Fibroblast of lung (primary cell): ENCODE measurements at regions not wholly inside any gene's neighbourhood (a gene's known extent, or its start where the extent isn't known, plus 50 kb on each side); places are given as distances from the start of the nearest gene placed in this dataset.

Source experiments
- DNase-seq, 2 donors: peaks; one replicate each; pipeline versions ENCODE4 v3.0.0 to v3.0.0-alpha.2; 2010; ENCODE audit warnings: low read depth in 2 of 2
- H2AFZ ChIP-seq: 2 replicates; pipeline ENCODE4 v1.5.1; 2012; ENCODE audit warnings: low read length, control low read depth, inconsistent platforms
- H3K27ac ChIP-seq: 2 replicates; pipeline ENCODE4 v1.5.1; 2011; ENCODE audit warnings: low read length, control low read depth; ENCODE audit not compliant: insufficient read depth
- H3K27me3 ChIP-seq: 2 replicates; pipeline ENCODE4 v1.5.1; 2011; ENCODE audit warnings: mild to moderate bottlenecking, low read length; ENCODE audit not compliant: control insufficient read depth, insufficient read depth
- H3K36me3 ChIP-seq: 2 replicates; pipeline ENCODE4 v1.5.1; 2011; ENCODE audit warnings: low read length; ENCODE audit not compliant: control insufficient read depth, insufficient read depth
- H3K4me1 ChIP-seq: 2 replicates; pipeline ENCODE4 v1.5.1; 2011; ENCODE audit warnings: low read length; ENCODE audit not compliant: control insufficient read depth, insufficient read depth; ENCODE audit errors: extremely low read depth
- H3K4me2 ChIP-seq: 2 replicates; pipeline ENCODE4 v1.5.1; 2011; ENCODE audit warnings: low read length, control low read depth; ENCODE audit not compliant: insufficient read depth; ENCODE audit errors: extremely low read depth
- H3K4me3 ChIP-seq, 4 experiments: fragments of 200-600 bp in 1 of 4; sonication (generic) in 1 of 4; replicated peaks in 1 of 4; 2 replicates each; pipeline ENCODE4 v1.5.1; 2011 to 2016; ENCODE audit warnings: low read length in 4 of 4, low read depth in 3 of 4, mild to moderate bottlenecking in 3 of 4, control low read depth in 2 of 4, inconsistent platforms in 1 of 4, mixed read lengths in 1 of 4; ENCODE audit not compliant: insufficient read depth in 1 of 4; ENCODE audit errors: control extremely low read depth in 1 of 4
- H3K79me2 ChIP-seq: 2 replicates; pipeline ENCODE4 v1.5.1; 2012; ENCODE audit warnings: mild to moderate bottlenecking, low read length, inconsistent platforms; ENCODE audit not compliant: control insufficient read depth, insufficient read depth
- H3K9ac ChIP-seq: 2 replicates; pipeline ENCODE4 v1.5.1; 2011; ENCODE audit warnings: mild to moderate bottlenecking, low read length, control low read depth; ENCODE audit not compliant: insufficient read depth
- H3K9me3 ChIP-seq: 2 replicates; pipeline ENCODE4 v1.5.1; 2012; ENCODE audit warnings: low read depth, low read length; ENCODE audit not compliant: control insufficient read depth, insufficient read depth
- H4K20me1 ChIP-seq: 2 replicates; pipeline ENCODE4 v1.5.1; 2011; ENCODE audit warnings: low read length; ENCODE audit not compliant: control insufficient read depth, insufficient read depth; ENCODE audit errors: extremely low read depth
- EZH2 ChIP-seq: IDR thresholded peaks from 2 replicates; pipeline ENCODE4 v1.5.1; 2012; ENCODE audit warnings: low read length, control low read depth, mild to moderate bottlenecking; ENCODE audit errors: missing control alignments
- TF ChIP-seq, protein P1 (sequence below), 2 donors: IDR thresholded peaks in 1 of 2; conservative IDR thresholded peaks in 1 of 2; 1 replicate in 1 of 2; 2 replicates in 1 of 2; pipeline ENCODE4 v1.5.1; 2011 to 2012; ENCODE audit warnings: low read length in 2 of 2, control low read depth in 1 of 2, inconsistent platforms in 1 of 2, low read depth in 1 of 2, mild to moderate bottlenecking in 1 of 2

- Histone ChIP-seq H3K4me2 (no peak overlapping the region), H3K9me3 (no peaks in the 10 kb centered on the region), H2AFZ (no peak overlapping the region), H4K20me1 (no peaks in the 10 kb centered on the region), H3K27me3 (no peaks in the 10 kb centered on the region), H3K36me3 (no peaks in the 10 kb centered on the region), H3K27ac (no peak overlapping the region), H3K9ac (no peak overlapping the region), H3K79me2 (no peaks in the 10 kb centered on the region), H3K4me1 (no peaks in the 10 kb centered on the region), H3K4me3 (no peak overlapping the region)
- TF ChIP-seq, protein P1, sequence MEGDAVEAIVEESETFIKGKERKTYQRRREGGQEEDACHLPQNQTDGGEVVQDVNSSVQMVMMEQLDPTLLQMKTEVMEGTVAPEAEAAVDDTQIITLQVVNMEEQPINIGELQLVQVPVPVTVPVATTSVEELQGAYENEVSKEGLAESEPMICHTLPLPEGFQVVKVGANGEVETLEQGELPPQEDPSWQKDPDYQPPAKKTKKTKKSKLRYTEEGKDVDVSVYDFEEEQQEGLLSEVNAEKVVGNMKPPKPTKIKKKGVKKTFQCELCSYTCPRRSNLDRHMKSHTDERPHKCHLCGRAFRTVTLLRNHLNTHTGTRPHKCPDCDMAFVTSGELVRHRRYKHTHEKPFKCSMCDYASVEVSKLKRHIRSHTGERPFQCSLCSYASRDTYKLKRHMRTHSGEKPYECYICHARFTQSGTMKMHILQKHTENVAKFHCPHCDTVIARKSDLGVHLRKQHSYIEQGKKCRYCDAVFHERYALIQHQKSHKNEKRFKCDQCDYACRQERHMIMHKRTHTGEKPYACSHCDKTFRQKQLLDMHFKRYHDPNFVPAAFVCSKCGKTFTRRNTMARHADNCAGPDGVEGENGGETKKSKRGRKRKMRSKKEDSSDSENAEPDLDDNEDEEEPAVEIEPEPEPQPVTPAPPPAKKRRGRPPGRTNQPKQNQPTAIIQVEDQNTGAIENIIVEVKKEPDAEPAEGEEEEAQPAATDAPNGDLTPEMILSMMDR (conservative IDR thresholded peaks at IDR 0.05 in 1 of 2, IDR thresholded peaks at IDR 0.05 in 1 of 2; ENCODE audit: low read depth in 1 of 2, low read length in 2 of 2), result no peak
- no peak for TF ChIP-seq EZH2
- no peak for DNase-seq
Observed at GRCh38 chr20:22213271-22213670, 371.1 kb downstream of the FOXA2 start.

DNA sequence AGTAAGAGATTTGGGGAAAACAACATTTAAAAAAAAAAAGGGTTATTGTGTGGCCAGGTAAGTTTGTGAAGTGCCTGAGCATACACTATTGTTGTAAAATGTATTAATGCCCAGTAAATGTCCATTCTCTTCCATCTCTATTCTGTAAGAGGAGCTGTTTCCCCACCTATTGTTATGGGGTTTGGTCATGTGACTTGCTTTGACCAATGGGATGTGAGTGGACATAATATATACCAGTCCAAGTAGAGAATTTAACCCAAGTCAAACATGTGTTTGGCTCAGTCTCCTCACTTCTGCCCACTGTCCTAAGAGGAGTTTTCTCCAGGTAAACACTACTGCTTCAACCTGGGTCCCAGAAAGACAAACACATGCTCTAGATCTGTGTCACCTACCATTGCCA lies 377.1 kb downstream of the FOXA2 start:
- H3K4me3 ChIP-seq, result no peak overlapping the region

GRCh38 chr20:22204801-22205200 lies 379.6 kb downstream of the FOXA2 start:
- Histone ChIP-seq H3K79me2 (no peaks in the 10 kb centered on the region), H3K4me1 (no peaks in the 10 kb centered on the region), H3K4me2 (no peak overlapping the region), H3K36me3 (no peaks in the 10 kb centered on the region), H4K20me1 (no peaks in the 10 kb centered on the region), H3K9me3 (no peaks in the 10 kb centered on the region), H3K9ac (no peak overlapping the region), H3K27me3 (no peaks in the 10 kb centered on the region), H3K4me3 (no peak overlapping the region), H3K27ac (no peak overlapping the region), H2AFZ (no peak overlapping the region)
- no peak for DNase-seq
- no peak for TF ChIP-seq EZH2
- TF ChIP-seq, protein P1 (conservative IDR thresholded peaks at IDR 0.05 in 1 of 2, IDR thresholded peaks at IDR 0.05 in 1 of 2; ENCODE audit: low read depth in 1 of 2, low read length in 2 of 2), result no peak

More for the DNA sequence above, 377.1 kb downstream of the FOXA2 start:
- H3K79me2 ChIP-seq, result no peaks in the 10 kb centered on the region
- H4K20me1 ChIP-seq, result no peaks in the 10 kb centered on the region
- H3K36me3 ChIP-seq, result no peaks in the 10 kb centered on the region
- H3K4me1 ChIP-seq, result no peaks in the 10 kb centered on the region
- no peak for DNase-seq
- H3K27ac ChIP-seq, result no peak overlapping the region
- H3K9ac ChIP-seq, result no peak overlapping the region
- no peak overlapping the region for H2AFZ ChIP-seq
- no peaks in the 10 kb centered on the region for H3K27me3 ChIP-seq
- TF ChIP-seq, protein P1 (conservative IDR thresholded peaks at IDR 0.05 in 1 of 2, IDR thresholded peaks at IDR 0.05 in 1 of 2; ENCODE audit: low read depth in 1 of 2, low read length in 2 of 2), result no peak
- no peak for TF ChIP-seq EZH2
- no peaks in the 10 kb centered on the region for H3K9me3 ChIP-seq
- H3K4me2 ChIP-seq, result no peak overlapping the region
